T47D (cell line): ENCODE measurements at regions not wholly inside any gene's neighbourhood (a gene's known extent, or its start where the extent isn't known, plus 50 kb on each side); places are given as distances from the start of the nearest gene placed in this dataset.
"Not testable (repeated sequence)": the region's sequence is repeated elsewhere in the genome, so short reads cannot be mapped to it uniquely, and the experiment has no call there.

ENCODE experiments used
- DNase-seq, 2 experiments: peaks; one replicate each; pipeline versions ENCODE4 v3.0.0 to v3.0.0-alpha.2; 2011 to 2012; ENCODE audit warnings: low read depth in 1 of 2, low spot score in 1 of 2
- JUND ChIP-seq: IDR thresholded peaks from 2 replicates; pipeline ENCODE4 v1.6.1; 2012; ENCODE audit warnings: low read depth
- in situ Hi-C: cut with HindIII; loops from 2 replicates; pipeline ENCODE4 v1.10.0; 2016; ENCODE audit warnings: low sequenced_read_pairs, low pct_unique_long_range_greater_than_20kb

DNA sequence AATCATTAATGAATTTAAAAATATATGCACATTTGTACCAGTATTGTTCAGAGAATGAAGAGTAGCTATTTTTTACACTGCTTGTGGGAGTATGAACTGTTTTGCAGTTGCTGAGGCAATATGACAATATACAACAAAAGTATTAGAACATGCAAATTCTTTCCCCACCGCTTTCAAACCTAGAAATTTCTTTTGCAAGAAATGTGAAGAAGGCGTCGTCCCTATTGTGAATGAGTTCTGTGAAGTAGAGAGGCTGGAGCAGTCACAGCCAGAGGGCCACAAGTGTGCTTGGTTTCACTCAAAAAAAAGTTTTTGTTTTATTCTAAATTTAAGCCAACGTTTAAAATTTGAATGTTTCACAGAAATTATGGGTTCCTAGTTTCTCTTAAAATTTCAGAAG, 184.9 kb downstream of the ALG10B start:
- in situ Hi-C loops: no loop called here
- no peak for DNase-seq
- no peak for TF ChIP-seq JUND

DNA sequence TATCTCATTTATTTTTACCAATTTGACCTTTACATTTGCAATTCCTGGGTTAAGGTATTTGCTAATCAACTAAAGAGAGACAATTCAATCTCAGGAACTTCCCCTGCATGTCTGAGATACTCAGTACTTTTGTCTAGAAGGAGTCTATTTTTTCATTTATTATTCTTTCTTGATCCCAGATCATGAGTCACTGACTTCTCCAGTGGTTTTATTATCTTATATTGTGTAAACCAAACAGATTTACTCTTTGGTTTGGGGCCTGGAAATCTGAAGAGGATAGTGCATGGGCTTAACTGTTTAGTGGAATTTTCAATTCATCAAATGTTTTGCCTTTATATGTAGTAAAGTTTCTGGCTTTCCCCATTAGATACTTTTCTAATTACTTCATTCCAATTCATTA, 185.4 kb downstream of the ALG10B start:
- no peak for TF ChIP-seq JUND
- no peak for DNase-seq
- in situ Hi-C loops: no loop called here

DNA sequence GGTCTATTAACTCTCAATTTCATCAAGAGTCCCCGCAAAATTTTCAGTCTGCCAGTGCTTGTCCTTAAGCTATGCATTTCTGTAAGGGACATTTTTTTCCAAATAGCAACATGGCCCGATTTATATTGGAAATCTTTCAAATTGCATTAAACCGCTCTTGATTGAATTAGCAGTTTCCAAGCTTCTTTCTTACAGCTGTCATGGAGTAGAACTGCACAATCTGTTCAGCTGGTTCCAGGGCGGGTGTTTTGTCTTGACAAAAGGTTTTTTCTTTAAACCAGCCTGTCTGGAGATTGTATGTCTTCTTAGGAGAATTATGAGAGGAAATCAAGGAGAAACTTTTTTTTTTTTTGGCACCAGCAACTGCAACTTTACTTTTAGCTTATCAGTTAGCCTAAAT, 185.8 kb downstream of the ALG10B start:
- in situ Hi-C loops: no loop called here
- TF ChIP-seq JUND: no peak
- DNase-seq: no peak

DNA sequence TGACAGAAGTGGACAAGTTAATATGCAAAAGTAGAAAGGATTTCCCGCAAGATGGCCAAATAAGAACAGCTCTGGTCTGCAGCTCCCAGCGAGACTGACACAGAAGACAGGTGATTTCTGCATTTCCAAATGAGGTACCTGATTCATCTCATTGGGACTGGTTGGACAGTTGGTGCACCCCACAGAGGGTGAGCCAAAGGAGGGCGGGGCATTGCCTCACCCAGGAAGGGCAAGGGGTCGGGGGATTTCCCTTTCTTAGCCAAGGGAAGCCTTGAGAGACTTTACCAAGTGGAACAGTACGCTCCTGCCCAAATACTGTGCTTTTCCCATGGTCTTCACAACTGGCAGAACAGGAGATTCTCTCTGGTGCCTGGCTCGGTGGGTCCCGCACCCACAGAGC, 191.3 kb downstream of the ALG10B start:
- in situ Hi-C loops: no loop called here
- DNase-seq: no peak
- TF ChIP-seq JUND: no peak

- no peak for DNase-seq
- in situ Hi-C loops: no loop called here
- TF ChIP-seq JUND: no peak
Measured at GRCh38 chr12:38508246-38508645, 191.7 kb downstream of the ALG10B start.

DNA sequence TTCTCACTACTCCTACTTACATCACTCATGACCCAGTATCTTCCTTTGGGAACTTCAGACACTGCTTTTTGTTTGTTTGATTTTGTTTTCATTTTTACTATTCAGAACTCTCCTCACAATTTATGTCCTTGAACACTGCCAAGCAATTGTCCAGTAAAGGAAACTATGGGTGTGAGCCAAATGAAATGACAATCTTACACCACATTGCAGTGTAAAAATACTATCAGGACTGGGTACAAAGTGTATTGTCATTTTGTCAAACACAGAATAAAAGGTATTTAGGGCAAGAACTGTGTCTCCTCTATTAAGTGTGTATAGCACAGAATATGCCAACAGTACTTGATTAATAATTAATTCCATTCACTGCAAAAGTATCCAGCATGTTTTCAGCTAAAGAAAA, 199.3 kb downstream of the ALG10B start:
- DNase-seq: no peak
- TF ChIP-seq JUND: no peak
- in situ Hi-C loops: no loop called here

DNA sequence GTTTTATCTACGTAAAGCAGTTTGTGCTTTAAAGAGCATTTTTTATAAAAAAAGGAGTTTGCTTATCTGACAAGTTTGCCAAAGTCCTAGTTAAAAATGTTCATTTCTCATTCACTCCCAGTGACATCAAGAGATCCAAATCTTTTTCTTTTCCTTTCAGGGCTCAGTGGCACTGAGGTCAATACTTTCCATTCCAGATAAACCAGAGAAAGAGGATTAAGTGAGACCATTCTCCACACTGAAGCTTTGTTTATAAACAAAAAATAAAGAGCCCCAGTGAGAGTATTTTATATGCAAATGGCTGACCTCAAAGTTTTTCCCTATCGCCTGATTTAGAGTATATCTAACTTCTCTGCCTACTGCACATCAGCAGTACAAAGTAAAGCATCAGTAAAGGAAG, 199.8 kb downstream of the ALG10B start:
- no peak for TF ChIP-seq JUND
- DNase-seq: no peak
- in situ Hi-C loops: no loop called here

GRCh38 chr12:38523920-38524319, 207.3 kb downstream of the ALG10B start:
- in situ Hi-C loops: no loop called here
- no peak for TF ChIP-seq JUND
- no peak for DNase-seq

DNA sequence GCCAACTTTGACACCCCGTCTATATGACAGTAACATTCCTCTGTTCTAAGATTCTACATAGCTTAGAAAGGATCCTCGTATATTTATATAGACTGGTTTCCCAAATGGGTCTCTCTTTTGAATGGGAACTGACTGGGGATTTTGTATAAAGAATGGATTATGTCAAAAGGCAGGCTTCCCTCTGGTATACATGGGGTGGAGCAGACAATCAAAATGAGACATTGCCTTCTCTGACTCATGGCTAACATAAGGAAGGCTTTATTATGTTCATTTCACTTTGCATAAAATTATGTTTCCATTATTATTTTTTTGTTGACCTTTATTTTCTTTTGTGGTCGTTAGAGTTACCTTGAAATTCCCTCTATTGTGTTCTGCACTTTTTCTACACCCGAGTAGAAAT, 211.1 kb downstream of the ALG10B start:
- no peak for TF ChIP-seq JUND
- in situ Hi-C loops: no loop called here
- no peak for DNase-seq

DNA sequence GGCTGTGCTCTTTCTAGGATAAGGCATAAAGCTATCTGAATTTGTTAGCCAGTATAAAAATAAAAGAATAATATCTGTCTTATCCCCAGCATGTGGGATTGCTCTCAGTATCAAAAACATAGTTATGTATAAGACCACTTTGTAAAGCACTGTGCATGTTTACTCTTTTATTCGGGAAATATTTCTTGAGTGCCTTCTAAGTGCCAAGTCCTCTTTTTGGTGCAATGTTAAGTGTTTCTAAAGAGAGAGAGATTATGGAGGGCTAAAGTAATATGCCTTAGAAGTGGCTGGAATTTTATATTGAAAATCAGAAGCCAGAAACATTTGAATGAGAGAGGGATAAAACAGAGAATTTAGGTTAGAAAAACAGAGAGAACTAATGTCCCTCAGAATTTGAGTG, 212.0 kb downstream of the ALG10B start:
- no peak for DNase-seq
- TF ChIP-seq JUND: no peak
- in situ Hi-C loops: no loop called here

DNA sequence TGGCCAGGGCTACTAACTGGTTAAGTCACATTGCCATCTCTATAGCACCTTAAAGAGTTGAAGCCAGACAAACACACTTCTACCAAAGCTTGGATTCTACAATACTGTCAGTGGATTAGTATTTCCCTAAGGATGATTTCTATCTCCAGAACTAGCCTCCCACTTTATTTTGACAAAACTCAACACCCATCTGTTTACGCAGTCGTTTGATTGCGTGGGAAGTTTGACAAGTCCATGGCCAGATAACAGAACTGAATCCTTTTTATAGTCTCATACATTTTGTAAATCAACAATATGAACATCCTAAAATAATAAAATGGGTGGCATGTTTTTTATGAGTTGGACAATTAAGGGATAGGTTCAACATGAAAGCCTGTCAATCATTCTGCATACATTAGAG, 212.7 kb downstream of the ALG10B start:
- not testable (repeated sequence) for DNase-seq

GRCh38 chr12:38538319-38538718, 221.7 kb downstream of the ALG10B start:
- in situ Hi-C loops: no loop called here
- no peak for DNase-seq
- TF ChIP-seq JUND: no peak

More for the DNA sequence above, 212.7 kb downstream of the ALG10B start:
- in situ Hi-C loops: not testable (repeated sequence)

- peak in 1 of 2 experiments; percentile 58 for DNase-seq
- in situ Hi-C loops: no loop called here
- TF ChIP-seq JUND: no peak
Measured at GRCh38 chr12:38540156-38540555, 223.6 kb downstream of the ALG10B start.

- TF ChIP-seq JUND: no peak
- no peak for DNase-seq
- in situ Hi-C loops: no loop called here
Measured at GRCh38 chr12:38541849-38542248, 225.3 kb downstream of the ALG10B start.

GRCh38 chr12:38543151-38543550, 226.6 kb downstream of the ALG10B start:
- in situ Hi-C loops: no loop called here
- DNase-seq: no peak
- no peak for TF ChIP-seq JUND
